ENCODE measurements at regions not wholly inside any gene's neighbourhood (a gene's known extent, or its start where the extent isn't known, plus 50 kb on each side); places are given as distances from the start of the nearest gene placed in this dataset.
"Not testable (repeated sequence)": the region's sequence is repeated elsewhere in the genome, so short reads cannot be mapped to it uniquely, and the experiment has no call there.

GRCh38 chr21:28283641-28284490 is 708.8 kb downstream of the LTN1 start:
- CTCF ChIA-PET = no interaction called here
- Histone ChIP-seq H3K9me3 (ENCODE audit: low read depth, low read length, poor library complexity, severe bottlenecking) (no peaks in the 10 kb centered on the region), H3K27me3 (replicated peaks; ENCODE audit: insufficient read depth, low read depth, low read length, poor library complexity) (no peaks in the 10 kb centered on the region), H3K4me3 (ENCODE audit: low read depth, low read length, poor library complexity, severe bottlenecking) (no peak overlapping the region), H3K27ac (ENCODE audit: low read depth, low read length, poor library complexity, severe bottlenecking) (no peak overlapping the region), H3K4me1 (ENCODE audit: insufficient read depth, low read length, poor library complexity, severe bottlenecking) (no peaks in the 10 kb centered on the region), H3K36me3 (ENCODE audit: insufficient read depth, low read length, poor library complexity, severe bottlenecking) (no peaks in the 10 kb centered on the region)
- intact Hi-C loops (cut with micrococcal nuclease; ENCODE audit: unreplicated experiment) = no loop called here
- TF ChIP-seq EZH2 (IDR thresholded peaks at IDR 0.05; ENCODE audit: borderline replicate concordance, low read depth, low read length, poor library complexity, severe bottlenecking) (no peak), CTCF (conservative IDR thresholded peaks at IDR 0.05; ENCODE audit: low read depth, low read length) (no peak)
- no TSS peak for BruUV-seq (replicated peaks)
- POLR2A ChIA-PET (ENCODE audit: low non-redundant PET) = no interaction called here
- DNase-seq (ENCODE audit: low spot score) = no peak

GRCh38 chr21:28282833-28283232 is 709.8 kb downstream of the LTN1 start:
- Histone ChIP-seq H3K36me3 (ENCODE audit: insufficient read depth, low read length, poor library complexity, severe bottlenecking) (no peaks in the 10 kb centered on the region), H3K9me3 (ENCODE audit: low read depth, low read length, poor library complexity, severe bottlenecking) (no peaks in the 10 kb centered on the region), H3K27ac (ENCODE audit: low read depth, low read length, poor library complexity, severe bottlenecking) (no peak overlapping the region), H3K27me3 (replicated peaks; ENCODE audit: insufficient read depth, low read depth, low read length, poor library complexity) (no peaks in the 10 kb centered on the region), H3K4me3 (ENCODE audit: low read depth, low read length, poor library complexity, severe bottlenecking) (no peak overlapping the region), H3K4me1 (ENCODE audit: insufficient read depth, low read length, poor library complexity, severe bottlenecking) (no peaks in the 10 kb centered on the region)
- intact Hi-C loops (cut with micrococcal nuclease; ENCODE audit: unreplicated experiment) = no loop called here
- ChIA-PET POLR2A (ENCODE audit: low non-redundant PET) (no interaction called here), CTCF (no interaction called here)
- no peak for TF ChIP-seq CTCF (conservative IDR thresholded peaks at IDR 0.05; ENCODE audit: low read depth, low read length)
- no peak for TF ChIP-seq EZH2 (IDR thresholded peaks at IDR 0.05; ENCODE audit: borderline replicate concordance, low read depth, low read length, poor library complexity, severe bottlenecking)
- no TSS peak for BruUV-seq (replicated peaks)
- no peak for DNase-seq (ENCODE audit: low spot score)

GRCh38 chr21:28281357-28281756 is 711.3 kb downstream of the LTN1 start:
- H3K4me1 ChIP-seq (ENCODE audit: insufficient read depth, low read length, poor library complexity, severe bottlenecking); intact Hi-C loops (cut with micrococcal nuclease; ENCODE audit: unreplicated experiment); CTCF ChIA-PET: not testable (repeated sequence)

GRCh38 chr21:28280611-28281010 is 712.1 kb downstream of the LTN1 start:
- H3K36me3 ChIP-seq (ENCODE audit: insufficient read depth, low read length, poor library complexity, severe bottlenecking) = no peaks in the 10 kb centered on the region
- no peak for DNase-seq (ENCODE audit: low spot score)
- H3K27ac ChIP-seq (ENCODE audit: low read depth, low read length, poor library complexity, severe bottlenecking) = no peak overlapping the region
- H3K9me3 ChIP-seq (ENCODE audit: low read depth, low read length, poor library complexity, severe bottlenecking) = no peaks in the 10 kb centered on the region
- BruUV-seq (replicated peaks) = no TSS peak
- H3K4me1 ChIP-seq (ENCODE audit: insufficient read depth, low read length, poor library complexity, severe bottlenecking) = no peaks in the 10 kb centered on the region
- TF ChIP-seq EZH2 (IDR thresholded peaks at IDR 0.05; ENCODE audit: borderline replicate concordance, low read depth, low read length, poor library complexity, severe bottlenecking) = no peak
- TF ChIP-seq CTCF (conservative IDR thresholded peaks at IDR 0.05; ENCODE audit: low read depth, low read length) = no peak
- no peaks in the 10 kb centered on the region for H3K27me3 ChIP-seq (replicated peaks; ENCODE audit: insufficient read depth, low read depth, low read length, poor library complexity)
- H3K4me3 ChIP-seq (ENCODE audit: low read depth, low read length, poor library complexity, severe bottlenecking) = no peak overlapping the region
- intact Hi-C loops (cut with micrococcal nuclease; ENCODE audit: unreplicated experiment) = no loop called here
- POLR2A ChIA-PET (ENCODE audit: low non-redundant PET) = no interaction called here
- CTCF ChIA-PET = no interaction called here

More at GRCh38 chr21:28281357-28281756, 711.3 kb downstream of the LTN1 start:
- H3K36me3 ChIP-seq (ENCODE audit: insufficient read depth, low read length, poor library complexity, severe bottlenecking); H3K27me3 ChIP-seq (replicated peaks; ENCODE audit: insufficient read depth, low read depth, low read length, poor library complexity); POLR2A ChIA-PET (ENCODE audit: low non-redundant PET); H3K27ac ChIP-seq (ENCODE audit: low read depth, low read length, poor library complexity, severe bottlenecking); H3K9me3 ChIP-seq (ENCODE audit: low read depth, low read length, poor library complexity, severe bottlenecking); BruUV-seq (replicated peaks); H3K4me3 ChIP-seq (ENCODE audit: low read depth, low read length, poor library complexity, severe bottlenecking); DNase-seq (ENCODE audit: low spot score): not testable (repeated sequence)

Data from A673 (cell line).